HepG2 (cell line): ENCODE measurements at regions not wholly inside any gene's neighbourhood (a gene's known extent, or its start where the extent isn't known, plus 50 kb on each side); places are given as distances from the start of the nearest gene placed in this dataset.
A peak's percentile ranks its signal among the peaks of the same experiment; 100 is the strongest.

ENCODE experiments used
- CEBPG ChIP-seq: IDR thresholded peaks from 2 replicates; pipeline ENCODE4 v1.6.1; 2016
- MED1 ChIP-seq: sonication (generic); formaldehyde crosslinking; IDR thresholded peaks from 2 replicates; pipeline ENCODE4 v1.4.0; 2020; ENCODE audit warnings: missing genetic modification reagents
- PAXIP1 ChIP-seq: sonication (generic); formaldehyde crosslinking; conservative IDR thresholded peaks from 2 replicates; pipeline ENCODE4 v1.4.0; 2020; ENCODE audit warnings: mild to moderate bottlenecking, missing genetic modification reagents, moderate library complexity
- RXRB ChIP-seq: IDR thresholded peaks from 2 replicates; pipeline ENCODE4 v1.6.1; 2016; ENCODE audit warnings: borderline replicate concordance, missing genetic modification reagents, missing compliant biosample characterization
- ZNF747 ChIP-seq: sonication (generic); formaldehyde crosslinking; IDR thresholded peaks from 2 replicates; pipeline ENCODE4 v1.8.1; 2023; ENCODE audit warnings: missing genetic modification reagents, mild to moderate bottlenecking, borderline replicate concordance
- TF ChIP-seq, protein P1 (sequence below): sonication (generic); formaldehyde crosslinking; IDR thresholded peaks from 2 replicates; pipeline ENCODE4 v1.4.0; 2020; ENCODE audit warnings: missing genetic modification reagents
- TF ChIP-seq, protein P2 (sequence below): sonication (generic); formaldehyde crosslinking; IDR thresholded peaks from 2 replicates; pipeline ENCODE4 v1.4.0; 2020; ENCODE audit warnings: missing genetic modification reagents, borderline replicate concordance
- TF ChIP-seq, protein P3 (sequence below): sonication (generic); formaldehyde crosslinking; IDR thresholded peaks from 2 replicates; pipeline ENCODE4 v1.4.0; 2020; ENCODE audit warnings: missing genetic modification reagents
- TF ChIP-seq, protein P4 (sequence below): sonication (generic); formaldehyde crosslinking; IDR thresholded peaks from 2 replicates; pipeline ENCODE4 v1.5.1; 2020; ENCODE audit warnings: mild to moderate bottlenecking, moderate library complexity, missing genetic modification reagents
- TF ChIP-seq, protein P5 (sequence below): sonication (generic); formaldehyde crosslinking; IDR thresholded peaks from 2 replicates; pipeline ENCODE4 v1.4.0; 2020; ENCODE audit warnings: missing genetic modification reagents

DNA sequence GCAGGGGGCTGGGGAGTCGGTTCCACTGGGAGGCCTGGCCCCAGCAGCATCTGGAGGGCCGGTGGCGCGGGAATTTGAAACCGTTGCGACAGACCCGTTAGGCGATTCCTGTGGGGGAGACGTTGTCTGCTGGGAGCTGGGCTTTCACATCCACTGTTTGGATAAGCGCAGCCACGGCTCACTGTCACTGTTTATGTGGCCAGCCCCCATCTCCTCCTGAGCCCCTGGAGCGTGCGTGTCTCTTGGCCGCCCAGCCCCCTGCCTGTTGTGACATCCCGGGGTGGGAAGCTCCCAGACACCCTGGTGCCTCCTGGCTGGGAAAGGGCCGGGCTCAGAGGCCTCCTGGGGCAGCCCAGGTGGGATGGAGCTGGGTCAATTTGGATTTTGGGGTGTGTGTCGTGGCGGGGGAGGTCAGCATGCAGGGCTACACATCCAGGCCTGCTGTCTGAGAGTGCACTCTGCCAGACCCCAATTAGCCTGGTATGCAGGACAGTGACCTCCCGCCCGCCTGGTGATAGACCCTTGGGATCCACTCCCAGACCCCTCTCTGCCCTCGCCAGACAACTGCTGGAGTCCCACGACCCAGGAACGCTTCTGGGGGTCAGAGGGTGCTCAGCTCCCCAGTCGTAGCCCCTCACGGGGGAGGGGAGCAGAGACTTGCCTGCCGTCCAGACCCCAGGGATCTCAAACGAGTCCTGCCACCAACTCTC is 62.0 kb upstream of the RNU6ATAC start (continued):
- TF ChIP-seq, protein P1, sequence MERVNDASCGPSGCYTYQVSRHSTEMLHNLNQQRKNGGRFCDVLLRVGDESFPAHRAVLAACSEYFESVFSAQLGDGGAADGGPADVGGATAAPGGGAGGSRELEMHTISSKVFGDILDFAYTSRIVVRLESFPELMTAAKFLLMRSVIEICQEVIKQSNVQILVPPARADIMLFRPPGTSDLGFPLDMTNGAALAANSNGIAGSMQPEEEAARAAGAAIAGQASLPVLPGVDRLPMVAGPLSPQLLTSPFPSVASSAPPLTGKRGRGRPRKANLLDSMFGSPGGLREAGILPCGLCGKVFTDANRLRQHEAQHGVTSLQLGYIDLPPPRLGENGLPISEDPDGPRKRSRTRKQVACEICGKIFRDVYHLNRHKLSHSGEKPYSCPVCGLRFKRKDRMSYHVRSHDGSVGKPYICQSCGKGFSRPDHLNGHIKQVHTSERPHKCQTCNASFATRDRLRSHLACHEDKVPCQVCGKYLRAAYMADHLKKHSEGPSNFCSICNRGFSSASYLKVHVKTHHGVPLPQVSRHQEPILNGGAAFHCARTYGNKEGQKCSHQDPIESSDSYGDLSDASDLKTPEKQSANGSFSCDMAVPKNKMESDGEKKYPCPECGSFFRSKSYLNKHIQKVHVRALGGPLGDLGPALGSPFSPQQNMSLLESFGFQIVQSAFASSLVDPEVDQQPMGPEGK (CRISPR knock-in tag), result peak; percentile 91
- TF ChIP-seq, protein P2, sequence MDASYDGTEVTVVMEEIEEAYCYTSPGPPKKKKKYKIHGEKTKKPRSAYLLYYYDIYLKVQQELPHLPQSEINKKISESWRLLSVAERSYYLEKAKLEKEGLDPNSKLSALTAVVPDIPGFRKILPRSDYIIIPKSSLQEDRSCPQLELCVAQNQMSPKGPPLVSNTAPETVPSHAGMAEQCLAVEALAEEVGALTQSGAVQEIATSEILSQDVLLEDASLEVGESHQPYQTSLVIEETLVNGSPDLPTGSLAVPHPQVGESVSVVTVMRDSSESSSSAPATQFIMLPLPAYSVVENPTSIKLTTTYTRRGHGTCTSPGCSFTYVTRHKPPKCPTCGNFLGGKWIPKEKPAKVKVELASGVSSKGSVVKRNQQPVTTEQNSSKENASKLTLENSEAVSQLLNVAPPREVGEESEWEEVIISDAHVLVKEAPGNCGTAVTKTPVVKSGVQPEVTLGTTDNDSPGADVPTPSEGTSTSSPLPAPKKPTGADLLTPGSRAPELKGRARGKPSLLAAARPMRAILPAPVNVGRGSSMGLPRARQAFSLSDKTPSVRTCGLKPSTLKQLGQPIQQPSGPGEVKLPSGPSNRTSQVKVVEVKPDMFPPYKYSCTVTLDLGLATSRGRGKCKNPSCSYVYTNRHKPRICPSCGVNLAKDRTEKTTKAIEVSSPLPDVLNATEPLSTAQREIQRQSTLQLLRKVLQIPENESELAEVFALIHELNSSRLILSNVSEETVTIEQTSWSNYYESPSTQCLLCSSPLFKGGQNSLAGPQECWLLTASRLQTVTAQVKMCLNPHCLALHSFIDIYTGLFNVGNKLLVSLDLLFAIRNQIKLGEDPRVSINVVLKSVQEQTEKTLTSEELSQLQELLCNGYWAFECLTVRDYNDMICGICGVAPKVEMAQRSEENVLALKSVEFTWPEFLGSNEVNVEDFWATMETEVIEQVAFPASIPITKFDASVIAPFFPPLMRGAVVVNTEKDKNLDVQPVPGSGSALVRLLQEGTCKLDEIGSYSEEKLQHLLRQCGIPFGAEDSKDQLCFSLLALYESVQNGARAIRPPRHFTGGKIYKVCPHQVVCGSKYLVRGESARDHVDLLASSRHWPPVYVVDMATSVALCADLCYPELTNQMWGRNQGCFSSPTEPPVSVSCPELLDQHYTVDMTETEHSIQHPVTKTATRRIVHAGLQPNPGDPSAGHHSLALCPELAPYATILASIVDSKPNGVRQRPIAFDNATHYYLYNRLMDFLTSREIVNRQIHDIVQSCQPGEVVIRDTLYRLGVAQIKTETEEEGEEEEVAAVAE (CRISPR knock-in tag), result no peak
- peak; percentile 85 for TF ChIP-seq CEBPG (CRISPR knock-in tag)
- TF ChIP-seq, protein P3, sequence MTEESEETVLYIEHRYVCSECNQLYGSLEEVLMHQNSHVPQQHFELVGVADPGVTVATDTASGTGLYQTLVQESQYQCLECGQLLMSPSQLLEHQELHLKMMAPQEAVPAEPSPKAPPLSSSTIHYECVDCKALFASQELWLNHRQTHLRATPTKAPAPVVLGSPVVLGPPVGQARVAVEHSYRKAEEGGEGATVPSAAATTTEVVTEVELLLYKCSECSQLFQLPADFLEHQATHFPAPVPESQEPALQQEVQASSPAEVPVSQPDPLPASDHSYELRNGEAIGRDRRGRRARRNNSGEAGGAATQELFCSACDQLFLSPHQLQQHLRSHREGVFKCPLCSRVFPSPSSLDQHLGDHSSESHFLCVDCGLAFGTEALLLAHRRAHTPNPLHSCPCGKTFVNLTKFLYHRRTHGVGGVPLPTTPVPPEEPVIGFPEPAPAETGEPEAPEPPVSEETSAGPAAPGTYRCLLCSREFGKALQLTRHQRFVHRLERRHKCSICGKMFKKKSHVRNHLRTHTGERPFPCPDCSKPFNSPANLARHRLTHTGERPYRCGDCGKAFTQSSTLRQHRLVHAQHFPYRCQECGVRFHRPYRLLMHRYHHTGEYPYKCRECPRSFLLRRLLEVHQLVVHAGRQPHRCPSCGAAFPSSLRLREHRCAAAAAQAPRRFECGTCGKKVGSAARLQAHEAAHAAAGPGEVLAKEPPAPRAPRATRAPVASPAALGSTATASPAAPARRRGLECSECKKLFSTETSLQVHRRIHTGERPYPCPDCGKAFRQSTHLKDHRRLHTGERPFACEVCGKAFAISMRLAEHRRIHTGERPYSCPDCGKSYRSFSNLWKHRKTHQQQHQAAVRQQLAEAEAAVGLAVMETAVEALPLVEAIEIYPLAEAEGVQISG (CRISPR knock-in tag), result peak; percentile 48; the same call in 1 of the 2 replicates
- TF ChIP-seq MED1 (CRISPR knock-in tag), result peak; percentile 36; the same call in 1 of the 2 replicates
- TF ChIP-seq, protein P4, sequence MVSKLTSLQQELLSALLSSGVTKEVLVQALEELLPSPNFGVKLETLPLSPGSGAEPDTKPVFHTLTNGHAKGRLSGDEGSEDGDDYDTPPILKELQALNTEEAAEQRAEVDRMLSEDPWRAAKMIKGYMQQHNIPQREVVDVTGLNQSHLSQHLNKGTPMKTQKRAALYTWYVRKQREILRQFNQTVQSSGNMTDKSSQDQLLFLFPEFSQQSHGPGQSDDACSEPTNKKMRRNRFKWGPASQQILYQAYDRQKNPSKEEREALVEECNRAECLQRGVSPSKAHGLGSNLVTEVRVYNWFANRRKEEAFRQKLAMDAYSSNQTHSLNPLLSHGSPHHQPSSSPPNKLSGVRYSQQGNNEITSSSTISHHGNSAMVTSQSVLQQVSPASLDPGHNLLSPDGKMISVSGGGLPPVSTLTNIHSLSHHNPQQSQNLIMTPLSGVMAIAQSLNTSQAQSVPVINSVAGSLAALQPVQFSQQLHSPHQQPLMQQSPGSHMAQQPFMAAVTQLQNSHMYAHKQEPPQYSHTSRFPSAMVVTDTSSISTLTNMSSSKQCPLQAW (CRISPR knock-in tag), result peak; percentile 38; the same call in 1 of the 2 replicates
- 0 out of 2 replicates have a peak, but pooled peaks have one; percentile 22 for TF ChIP-seq ZNF747 (CRISPR knock-in tag)
- TF ChIP-seq, protein P5, sequence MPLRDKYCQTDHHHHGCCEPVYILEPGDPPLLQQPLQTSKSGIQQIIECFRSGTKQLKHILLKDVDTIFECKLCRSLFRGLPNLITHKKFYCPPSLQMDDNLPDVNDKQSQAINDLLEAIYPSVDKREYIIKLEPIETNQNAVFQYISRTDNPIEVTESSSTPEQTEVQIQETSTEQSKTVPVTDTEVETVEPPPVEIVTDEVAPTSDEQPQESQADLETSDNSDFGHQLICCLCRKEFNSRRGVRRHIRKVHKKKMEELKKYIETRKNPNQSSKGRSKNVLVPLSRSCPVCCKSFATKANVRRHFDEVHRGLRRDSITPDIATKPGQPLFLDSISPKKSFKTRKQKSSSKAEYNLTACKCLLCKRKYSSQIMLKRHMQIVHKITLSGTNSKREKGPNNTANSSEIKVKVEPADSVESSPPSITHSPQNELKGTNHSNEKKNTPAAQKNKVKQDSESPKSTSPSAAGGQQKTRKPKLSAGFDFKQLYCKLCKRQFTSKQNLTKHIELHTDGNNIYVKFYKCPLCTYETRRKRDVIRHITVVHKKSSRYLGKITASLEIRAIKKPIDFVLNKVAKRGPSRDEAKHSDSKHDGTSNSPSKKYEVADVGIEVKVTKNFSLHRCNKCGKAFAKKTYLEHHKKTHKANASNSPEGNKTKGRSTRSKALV (CRISPR knock-in tag), result peak; percentile 45; the same call in 1 of the 2 replicates
- 0 out of 2 replicates have a peak, but pooled peaks have one; percentile 31 for TF ChIP-seq RXRB (CRISPR knock-in tag)
- peak; percentile 50 for TF ChIP-seq PAXIP1 (CRISPR knock-in tag)
